ENCODE measurements at regions not wholly inside any gene's neighbourhood (a gene's known extent, or its start where the extent isn't known, plus 50 kb on each side); places are given as distances from the start of the nearest gene placed in this dataset.

DNA sequence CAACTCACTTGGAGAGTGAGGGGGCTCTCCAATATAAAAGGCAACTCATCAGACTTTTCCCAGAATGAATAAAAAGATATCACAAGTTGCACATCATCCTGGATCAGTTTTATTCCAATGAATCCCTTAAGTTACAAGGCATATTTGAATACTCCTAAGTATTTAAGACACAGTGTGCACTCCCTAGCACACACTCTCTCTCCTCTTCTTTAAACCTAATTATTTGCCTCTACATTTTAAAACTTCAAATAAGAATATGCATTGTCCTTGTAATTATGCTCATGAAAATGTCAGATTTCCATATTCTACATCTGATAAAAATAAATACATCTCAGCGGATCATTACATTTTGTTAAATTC lies 273.6 kb downstream of the ADGB start:
- no peak for TF ChIP-seq POLR2AphosphoS5 (IDR thresholded peaks at IDR 0.05)
- TF ChIP-seq, protein P1, sequence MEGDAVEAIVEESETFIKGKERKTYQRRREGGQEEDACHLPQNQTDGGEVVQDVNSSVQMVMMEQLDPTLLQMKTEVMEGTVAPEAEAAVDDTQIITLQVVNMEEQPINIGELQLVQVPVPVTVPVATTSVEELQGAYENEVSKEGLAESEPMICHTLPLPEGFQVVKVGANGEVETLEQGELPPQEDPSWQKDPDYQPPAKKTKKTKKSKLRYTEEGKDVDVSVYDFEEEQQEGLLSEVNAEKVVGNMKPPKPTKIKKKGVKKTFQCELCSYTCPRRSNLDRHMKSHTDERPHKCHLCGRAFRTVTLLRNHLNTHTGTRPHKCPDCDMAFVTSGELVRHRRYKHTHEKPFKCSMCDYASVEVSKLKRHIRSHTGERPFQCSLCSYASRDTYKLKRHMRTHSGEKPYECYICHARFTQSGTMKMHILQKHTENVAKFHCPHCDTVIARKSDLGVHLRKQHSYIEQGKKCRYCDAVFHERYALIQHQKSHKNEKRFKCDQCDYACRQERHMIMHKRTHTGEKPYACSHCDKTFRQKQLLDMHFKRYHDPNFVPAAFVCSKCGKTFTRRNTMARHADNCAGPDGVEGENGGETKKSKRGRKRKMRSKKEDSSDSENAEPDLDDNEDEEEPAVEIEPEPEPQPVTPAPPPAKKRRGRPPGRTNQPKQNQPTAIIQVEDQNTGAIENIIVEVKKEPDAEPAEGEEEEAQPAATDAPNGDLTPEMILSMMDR (IDR thresholded peaks at IDR 0.05 in 8 of 11, conservative IDR thresholded peaks at IDR 0.05 in 3 of 11) = no peak
- TF ChIP-seq POLR2A (IDR thresholded peaks at IDR 0.05) = no peak

Data from spleen (tissue), 7 donors.